Activated CD4-positive, CD25-positive, alpha-beta regulatory T cell treated with anti-CD3 and anti-CD28 coated beads, Interleukin-2, amount 50 U/mL, for 24 hours (primary cell): ENCODE measurements at regions not wholly inside any gene's neighbourhood (a gene's known extent, or its start where the extent isn't known, plus 50 kb on each side); places are given as distances from the start of the nearest gene placed in this dataset.
"Not testable (repeated sequence)": the region's sequence is repeated elsewhere in the genome, so short reads cannot be mapped to it uniquely, and the experiment has no call there.

Source experiments
- ATAC-seq, 2 donors: fragments of 150-1000 bp; cut with Tn5 transposase; one replicate each; pipeline ENCODE4 v1.10.0; 2021; ENCODE audit warnings: mild to moderate bottlenecking in 1 of 2, moderate library complexity in 1 of 2

DNA sequence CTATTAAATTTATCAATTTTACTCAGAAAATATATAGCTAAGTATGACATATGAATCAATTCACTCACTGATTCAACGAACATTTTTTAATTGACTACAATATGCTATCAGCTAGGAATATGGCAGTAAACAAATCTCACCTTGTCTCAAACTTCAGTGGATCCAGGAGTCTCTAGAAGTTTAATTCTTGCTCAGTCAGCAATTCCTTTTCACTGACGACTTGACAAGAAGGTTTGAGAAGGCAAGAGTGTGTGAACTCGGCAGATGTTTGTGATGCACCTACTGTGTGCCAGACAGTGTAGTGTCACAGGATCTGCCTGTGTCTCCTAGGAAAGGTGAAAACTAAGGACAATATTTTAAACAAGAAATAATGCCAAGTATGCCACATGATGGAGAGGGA is 4175.7 kb upstream of the OR11H1 start:
- not testable (repeated sequence) for ATAC-seq

DNA sequence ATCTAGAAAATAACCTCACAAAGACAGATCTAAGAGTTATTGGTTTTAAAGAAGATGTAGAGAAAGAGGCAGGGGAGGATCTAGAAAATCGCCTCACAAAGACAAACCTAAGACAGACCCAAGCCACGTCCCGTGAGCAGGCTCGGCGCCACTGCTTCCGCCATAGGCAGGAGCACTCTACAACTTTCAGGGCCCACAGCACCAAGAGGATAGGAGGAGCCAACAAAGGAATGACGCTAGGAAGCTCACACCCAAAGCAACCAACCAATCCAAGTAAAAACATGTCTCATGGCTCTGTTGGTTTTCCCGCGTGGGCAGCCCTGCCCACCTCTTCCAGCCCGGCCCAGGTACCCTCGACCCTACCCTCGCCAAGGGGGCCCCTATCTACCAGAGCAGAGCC is 4167.4 kb upstream of the OR11H1 start:
- peak in 1 of 2 donors; percentile 13 for ATAC-seq

DNA sequence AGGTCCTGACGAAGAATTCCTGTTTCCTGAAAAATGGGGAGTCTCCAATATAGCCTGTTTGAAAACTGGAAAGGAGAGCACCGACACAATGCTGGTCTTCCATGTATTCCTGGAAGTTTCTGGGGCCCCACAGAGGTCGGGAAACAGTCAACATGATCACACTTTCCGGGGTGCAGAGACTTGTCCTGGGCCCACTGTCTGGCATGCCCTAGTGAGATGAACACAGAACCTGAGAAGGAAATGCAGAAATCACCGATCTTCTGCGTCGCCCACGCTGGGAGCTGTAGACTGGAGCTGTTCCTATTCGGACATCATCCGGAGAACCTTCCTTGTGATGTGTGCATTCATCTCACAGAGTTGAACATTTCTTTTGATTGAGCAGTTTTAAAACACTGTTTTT is 4166.5 kb upstream of the OR11H1 start:
- not testable (repeated sequence) for ATAC-seq

DNA sequence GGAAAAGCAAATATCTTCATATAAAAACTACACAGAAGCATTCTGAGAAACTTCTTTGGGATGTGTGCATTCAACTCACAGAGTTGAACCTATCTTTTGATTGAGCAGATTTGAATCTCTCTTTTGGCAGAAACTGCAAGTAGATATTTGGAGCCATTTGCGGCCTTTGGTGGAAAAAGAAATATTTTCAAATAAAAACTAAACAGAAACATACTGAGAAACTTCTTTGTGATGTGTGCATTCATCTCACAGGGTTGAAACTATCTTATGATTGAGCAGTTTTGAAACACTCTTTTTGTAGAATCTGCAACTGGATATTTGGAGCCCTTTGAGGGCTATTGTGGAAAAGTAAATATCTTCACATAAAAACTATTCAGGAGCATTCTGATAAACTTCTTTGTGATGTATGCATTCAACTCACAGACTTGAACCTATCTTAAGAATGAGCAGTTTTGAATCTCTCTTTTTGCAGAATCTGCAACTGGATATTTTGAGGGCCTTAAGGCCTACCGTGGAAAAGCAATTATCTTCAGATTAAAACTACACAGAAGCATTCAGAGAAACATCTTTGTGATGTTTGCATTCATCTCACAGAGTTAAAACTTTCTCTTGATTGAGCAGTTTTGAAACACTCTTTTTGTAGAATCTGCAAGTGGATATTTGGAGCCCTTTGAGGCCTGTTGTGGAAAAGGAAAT is 4158.2 kb upstream of the OR11H1 start:
- ATAC-seq = not testable (repeated sequence)

DNA sequence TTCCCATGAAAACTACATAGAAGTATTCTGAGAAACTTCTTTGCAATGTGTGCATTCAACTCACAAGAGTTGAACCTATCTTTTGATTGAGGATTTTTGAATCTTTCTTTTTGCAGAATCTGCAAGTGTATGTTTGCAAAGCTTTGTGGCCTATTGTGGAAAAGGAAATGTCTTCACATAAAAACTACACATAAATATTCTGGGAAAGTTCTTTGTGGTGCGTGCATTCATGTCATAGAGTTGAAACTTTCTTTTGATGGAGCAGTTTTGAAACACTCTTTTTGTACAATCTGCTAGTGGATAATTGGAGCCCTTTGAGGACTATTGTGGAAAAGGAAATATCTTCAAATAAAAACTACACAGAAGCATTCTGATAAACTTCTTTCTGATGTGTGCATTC is 4157.7 kb upstream of the OR11H1 start:
- ATAC-seq = peak in 1 of 2 donors; percentile 17
